NOMO-1 (cell line): ENCODE measurements at regions not wholly inside any gene's neighbourhood (a gene's known extent, or its start where the extent isn't known, plus 50 kb on each side); places are given as distances from the start of the nearest gene placed in this dataset.

Source experiments
- DNase-seq, 2 experiments: peaks; one replicate each; lab custom pipeline; 2025; ENCODE audit not compliant: unreplicated experiment in 2 of 2; lab: John Stamatoyannopoulos, UW

GRCh38 chr5:37926732-37927131 is 86.9 kb upstream of the GDNF start:
- peak; percentile 35 to 38 for DNase-seq

DNA sequence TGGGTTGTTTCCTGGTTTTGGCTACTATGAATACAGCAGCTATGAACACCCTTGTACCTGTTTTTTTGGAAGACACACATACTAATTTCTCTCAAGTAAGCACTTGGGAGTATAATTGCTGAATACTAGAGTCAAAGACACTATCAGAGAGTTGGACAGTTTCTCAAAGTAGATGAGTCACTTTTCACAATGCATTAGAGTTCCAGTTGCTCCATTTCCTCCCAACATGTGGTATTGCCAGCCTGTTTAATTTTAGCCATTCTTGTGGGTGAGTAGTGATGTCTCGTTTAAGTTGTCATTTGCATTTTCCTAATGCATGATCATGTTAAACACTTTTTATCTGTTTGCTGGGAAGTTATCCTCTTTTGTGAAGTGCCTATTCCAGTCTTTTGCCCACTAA is 81.6 kb upstream of the GDNF start:
- peak in 1 of 2 experiments; percentile 33 for DNase-seq

GRCh38 chr5:37918424-37918823 is 78.6 kb upstream of the GDNF start:
- no peak for DNase-seq

GRCh38 chr5:37916525-37916924 is 76.7 kb upstream of the GDNF start:
- no peak for DNase-seq

GRCh38 chr5:37915097-37915736 is 75.4 kb upstream of the GDNF start:
- DNase-seq: no peak

DNA sequence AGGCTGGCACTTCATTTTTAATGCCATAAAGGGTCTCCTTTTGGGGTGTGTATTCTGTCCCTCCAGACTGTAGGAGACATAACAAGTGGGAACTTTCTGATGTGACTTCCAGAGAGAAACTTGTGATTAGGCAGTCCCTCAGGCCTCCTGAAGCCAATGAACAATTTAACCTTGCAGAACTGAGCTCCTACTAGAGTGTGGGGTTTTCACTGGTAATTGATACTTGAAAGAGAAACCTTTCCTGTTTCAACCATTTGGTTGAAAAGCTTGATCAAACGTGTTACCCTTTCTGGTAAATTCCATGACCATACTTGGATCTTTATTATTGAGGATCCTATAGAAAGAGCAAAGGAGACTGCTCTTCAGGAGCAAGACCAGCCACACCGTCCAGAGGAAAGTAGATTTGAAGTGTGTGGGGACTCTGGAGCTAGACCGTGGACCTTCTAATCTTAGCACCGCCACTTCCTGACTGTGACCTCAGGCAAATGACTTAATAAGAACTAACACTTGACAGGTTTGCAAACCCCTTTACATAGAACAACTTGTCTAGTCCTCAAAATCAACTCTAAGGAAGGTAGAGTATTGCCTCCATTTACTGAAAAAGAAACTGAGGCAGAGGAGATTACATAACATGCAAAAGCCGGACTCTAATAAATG is 69.9 kb upstream of the GDNF start:
- DNase-seq: peak in 1 of 2 experiments; percentile 29

DNA sequence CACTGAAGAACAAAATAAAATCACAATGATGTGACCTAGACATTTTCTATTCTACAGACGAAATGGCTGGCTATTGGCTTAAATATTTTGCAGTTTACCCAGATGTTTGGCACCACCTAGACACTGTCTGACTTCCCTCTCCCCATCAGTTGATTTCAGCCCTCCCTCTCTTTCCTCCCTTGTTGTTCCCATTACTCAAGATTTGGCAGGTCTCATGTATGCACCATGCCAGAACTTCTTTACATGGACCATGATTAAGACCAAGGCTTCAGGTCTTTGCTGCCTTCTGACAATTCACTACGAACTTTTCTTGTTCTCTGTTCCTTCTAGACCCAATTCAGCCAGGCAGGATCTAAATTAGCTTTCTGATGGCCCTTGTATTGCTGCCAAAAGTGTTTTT is 66.6 kb upstream of the GDNF start:
- no peak for DNase-seq

- DNase-seq: no peak
Observed at GRCh38 chr5:37905230-37905629, 65.4 kb upstream of the GDNF start.

- no peak for DNase-seq
Observed at GRCh38 chr5:37902323-37902722, 62.5 kb upstream of the GDNF start.

DNA sequence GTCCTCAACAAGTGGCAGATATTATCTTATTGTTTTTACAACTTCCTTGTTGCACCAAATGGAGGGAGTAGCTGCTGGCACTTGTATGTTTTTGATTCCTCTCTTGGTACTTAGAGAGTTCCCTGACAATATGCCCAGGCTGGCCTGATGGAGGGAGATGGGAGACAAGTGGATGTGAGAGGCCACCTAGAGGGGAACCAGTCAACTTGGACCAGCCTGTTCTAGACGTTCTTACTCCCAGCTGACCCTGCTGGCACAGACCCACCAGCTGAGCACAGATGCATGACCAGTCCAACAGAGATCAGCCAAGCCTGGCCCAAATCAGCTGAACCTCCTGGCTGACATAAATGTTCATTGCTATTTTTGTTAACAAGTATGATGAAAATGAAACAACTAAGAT is 60.9 kb upstream of the GDNF start:
- DNase-seq: no peak

- no peak for DNase-seq
Observed at GRCh38 chr5:37899037-37899436, 59.2 kb upstream of the GDNF start.

- no peak for DNase-seq
Observed at GRCh38 chr5:37896159-37896558, 56.3 kb upstream of the GDNF start.

DNA sequence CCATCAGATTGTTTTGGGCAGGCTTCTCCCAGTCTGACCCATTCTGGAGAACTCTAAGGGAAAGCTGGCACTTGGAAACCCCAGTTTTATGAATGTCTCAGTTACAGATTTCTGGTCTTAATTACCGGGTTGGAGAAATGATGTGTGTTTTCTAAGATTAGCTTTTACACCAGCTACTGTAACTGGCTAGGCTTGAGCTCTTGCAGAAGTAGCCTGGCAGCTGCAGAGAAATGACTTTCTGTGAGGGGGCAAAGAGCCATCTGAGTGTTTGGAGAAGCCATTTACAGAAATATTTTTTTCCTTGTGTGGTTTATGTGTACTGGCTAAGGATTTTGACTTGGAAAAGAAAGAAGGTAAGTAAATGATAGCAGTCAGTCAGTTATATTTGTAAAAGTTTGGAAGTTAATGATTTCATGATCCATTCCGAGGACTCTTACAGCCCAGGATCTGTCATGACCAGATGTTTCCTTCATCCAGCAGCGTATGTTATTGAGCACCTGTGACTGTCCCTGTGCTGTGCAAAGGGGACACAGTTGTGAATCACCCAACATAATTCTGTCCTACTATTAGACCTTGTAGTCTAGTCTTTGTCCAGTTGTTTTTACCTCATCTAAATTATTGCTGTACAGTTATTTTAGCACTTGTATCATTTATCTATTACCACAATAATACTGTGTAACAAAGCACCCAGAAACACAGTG is 53.7 kb upstream of the GDNF start:
- DNase-seq: no peak

- no peak for DNase-seq
Observed at GRCh38 chr5:37892586-37892985, 52.7 kb upstream of the GDNF start.

DNA sequence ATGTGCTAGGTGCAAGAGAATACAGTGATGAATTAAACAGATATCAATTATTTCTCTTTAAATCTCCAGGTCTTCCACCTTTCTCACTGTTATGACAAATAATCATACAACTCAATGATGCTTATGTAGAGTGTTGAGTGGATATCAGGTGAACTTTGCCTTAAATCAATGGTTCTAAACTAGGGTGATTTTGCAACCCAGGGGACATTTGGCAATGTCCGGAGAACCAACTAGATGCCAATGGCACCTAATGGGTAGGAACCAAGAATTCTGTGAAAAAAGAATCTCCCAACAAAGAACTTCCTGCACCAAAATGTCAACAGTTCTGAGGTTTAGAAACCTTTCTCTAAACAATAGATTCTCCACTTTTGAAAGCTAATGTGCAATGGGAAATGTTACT is 52.0 kb upstream of the GDNF start:
- DNase-seq: no peak

GRCh38 chr5:37889612-37890317 is 49.9 kb upstream of the GDNF start:
- peak; percentile 49 to 70 for DNase-seq
